ENCODE measurements at regions not wholly inside any gene's neighbourhood (a gene's known extent, or its start where the extent isn't known, plus 50 kb on each side); places are given as distances from the start of the nearest gene placed in this dataset.

DNA sequence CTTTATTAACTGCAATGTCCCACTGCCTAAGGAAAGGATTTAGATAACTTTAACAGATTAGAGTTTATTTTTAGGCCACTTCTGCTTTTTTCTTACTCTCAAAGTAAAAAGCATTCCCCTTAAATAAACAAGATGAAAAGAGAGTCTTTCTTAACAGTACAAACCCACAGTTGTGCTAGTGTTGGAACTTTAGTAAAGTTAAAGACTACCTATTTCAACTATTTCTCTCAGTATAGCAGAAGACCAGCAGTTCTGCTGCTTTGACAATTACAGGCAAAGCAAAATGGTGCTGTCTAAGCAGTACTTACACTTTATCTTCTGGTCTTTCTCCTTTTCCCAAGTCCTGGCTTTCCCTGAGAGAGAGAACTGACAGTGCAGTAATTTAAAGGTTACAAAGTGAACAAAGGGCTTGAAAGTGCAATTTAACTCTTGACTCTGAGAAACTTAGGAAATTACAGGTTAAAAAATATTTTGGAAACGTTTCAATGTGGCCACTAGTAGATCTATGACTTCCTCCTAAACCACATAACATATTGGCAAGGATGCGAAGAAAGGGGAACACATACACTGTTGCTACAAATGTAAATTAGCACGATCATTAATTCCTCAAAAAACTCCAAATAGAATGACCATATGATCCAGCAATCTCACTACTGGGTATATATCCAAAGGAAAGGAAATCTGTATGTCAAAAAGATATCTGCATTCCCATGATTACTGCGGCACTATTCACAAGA is 135.4 kb upstream of the POGK start:
- TF ChIP-seq CSDC2 (CRISPR knock-in tag; IDR thresholded peaks at IDR 0.05) (no peak), ZNF70 (CRISPR knock-in tag; IDR thresholded peaks at IDR 0.05) (no peak), GLIS3 (CRISPR knock-in tag; IDR thresholded peaks at IDR 0.05) (no peak), ZFP3 (CRISPR knock-in tag; IDR thresholded peaks at IDR 0.05) (no peak), RARB (CRISPR knock-in tag; IDR thresholded peaks at IDR 0.05) (no peak), ESRRG (CRISPR knock-in tag; IDR thresholded peaks at IDR 0.05) (no peak), ARNTL (CRISPR knock-in tag; IDR thresholded peaks at IDR 0.05; ENCODE audit: borderline replicate concordance, low read depth) (no peak), BACH2 (CRISPR knock-in tag; IDR thresholded peaks at IDR 0.05; ENCODE audit: borderline replicate concordance) (no peak), ZFP30 (CRISPR knock-in tag; IDR thresholded peaks at IDR 0.05) (no peak), ISL1 (CRISPR knock-in tag; IDR thresholded peaks at IDR 0.05) (no peak), TOX (CRISPR knock-in tag; IDR thresholded peaks at IDR 0.05; ENCODE audit: borderline replicate concordance) (no peak)
- TF ChIP-seq, protein P1, sequence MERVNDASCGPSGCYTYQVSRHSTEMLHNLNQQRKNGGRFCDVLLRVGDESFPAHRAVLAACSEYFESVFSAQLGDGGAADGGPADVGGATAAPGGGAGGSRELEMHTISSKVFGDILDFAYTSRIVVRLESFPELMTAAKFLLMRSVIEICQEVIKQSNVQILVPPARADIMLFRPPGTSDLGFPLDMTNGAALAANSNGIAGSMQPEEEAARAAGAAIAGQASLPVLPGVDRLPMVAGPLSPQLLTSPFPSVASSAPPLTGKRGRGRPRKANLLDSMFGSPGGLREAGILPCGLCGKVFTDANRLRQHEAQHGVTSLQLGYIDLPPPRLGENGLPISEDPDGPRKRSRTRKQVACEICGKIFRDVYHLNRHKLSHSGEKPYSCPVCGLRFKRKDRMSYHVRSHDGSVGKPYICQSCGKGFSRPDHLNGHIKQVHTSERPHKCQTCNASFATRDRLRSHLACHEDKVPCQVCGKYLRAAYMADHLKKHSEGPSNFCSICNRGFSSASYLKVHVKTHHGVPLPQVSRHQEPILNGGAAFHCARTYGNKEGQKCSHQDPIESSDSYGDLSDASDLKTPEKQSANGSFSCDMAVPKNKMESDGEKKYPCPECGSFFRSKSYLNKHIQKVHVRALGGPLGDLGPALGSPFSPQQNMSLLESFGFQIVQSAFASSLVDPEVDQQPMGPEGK (CRISPR knock-in tag; IDR thresholded peaks at IDR 0.05; ENCODE audit: borderline replicate concordance) = no peak
- no peak for ATAC-seq

DNA sequence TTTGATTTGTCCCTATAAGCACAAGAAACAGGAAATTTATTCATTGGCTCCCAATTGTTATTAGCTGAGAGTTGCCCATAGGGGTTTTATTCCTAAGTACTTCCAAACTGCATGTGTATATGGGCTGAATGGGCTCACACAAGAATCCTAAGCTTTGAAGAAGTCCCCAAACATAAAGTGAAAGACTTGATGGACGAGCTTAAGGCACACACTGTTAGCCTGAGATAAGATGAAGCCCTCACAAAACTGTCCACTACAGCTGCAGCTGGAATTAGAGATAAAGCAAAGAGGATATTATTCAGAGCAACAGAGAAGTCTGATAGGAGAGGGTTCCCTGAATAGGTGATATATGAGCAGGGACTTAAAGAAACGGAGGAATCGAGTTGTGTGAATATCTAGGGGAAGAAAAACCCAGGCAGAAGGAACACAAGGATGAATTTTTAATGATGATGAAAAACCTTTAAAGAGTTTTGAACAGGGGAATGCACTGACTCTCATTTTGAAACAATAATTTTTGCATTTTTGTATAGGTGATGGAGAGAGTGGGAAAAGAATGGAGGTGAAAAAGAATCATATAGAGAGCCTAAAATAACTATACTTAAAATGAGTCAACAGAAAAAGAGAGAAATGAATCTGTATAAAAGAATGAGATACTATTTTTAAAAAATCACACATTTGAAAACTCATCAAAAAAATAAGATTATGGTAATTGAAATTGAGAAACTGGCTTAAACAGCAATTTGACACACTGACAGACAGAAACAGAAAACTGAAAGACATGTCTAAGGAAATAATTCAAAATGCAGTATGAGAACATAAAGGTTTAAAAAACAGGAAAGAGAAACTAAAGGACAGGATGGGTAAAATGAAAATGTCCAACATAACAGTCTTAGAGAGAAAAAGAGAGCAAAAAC is 133.6 kb upstream of the POGK start:
- TF ChIP-seq SNAI2 (CRISPR knock-in tag; IDR thresholded peaks at IDR 0.05) (no peak), ZFP3 (CRISPR knock-in tag; IDR thresholded peaks at IDR 0.05) (no peak), ARNTL (CRISPR knock-in tag; IDR thresholded peaks at IDR 0.05; ENCODE audit: borderline replicate concordance, low read depth) (no peak), ZNF565 (CRISPR knock-in tag; conservative IDR thresholded peaks at IDR 0.05; ENCODE audit: low read depth) (no peak), PPARA (CRISPR knock-in tag; IDR thresholded peaks at IDR 0.05; ENCODE audit: borderline replicate concordance) (no peak), OSR1 (CRISPR knock-in tag; IDR thresholded peaks at IDR 0.05) (no peak), RARB (CRISPR knock-in tag; IDR thresholded peaks at IDR 0.05) (no peak), ZNF70 (CRISPR knock-in tag; IDR thresholded peaks at IDR 0.05) (no peak), TCF4 (CRISPR knock-in tag; IDR thresholded peaks at IDR 0.05; ENCODE audit: borderline replicate concordance) (no peak), CSDC2 (CRISPR knock-in tag; IDR thresholded peaks at IDR 0.05) (no peak), ZFP30 (CRISPR knock-in tag; IDR thresholded peaks at IDR 0.05) (no peak), GLIS3 (CRISPR knock-in tag; IDR thresholded peaks at IDR 0.05) (no peak)
- TF ChIP-seq, protein P1 (CRISPR knock-in tag; IDR thresholded peaks at IDR 0.05; ENCODE audit: borderline replicate concordance) = no peak
- TF ChIP-seq, protein P2, sequence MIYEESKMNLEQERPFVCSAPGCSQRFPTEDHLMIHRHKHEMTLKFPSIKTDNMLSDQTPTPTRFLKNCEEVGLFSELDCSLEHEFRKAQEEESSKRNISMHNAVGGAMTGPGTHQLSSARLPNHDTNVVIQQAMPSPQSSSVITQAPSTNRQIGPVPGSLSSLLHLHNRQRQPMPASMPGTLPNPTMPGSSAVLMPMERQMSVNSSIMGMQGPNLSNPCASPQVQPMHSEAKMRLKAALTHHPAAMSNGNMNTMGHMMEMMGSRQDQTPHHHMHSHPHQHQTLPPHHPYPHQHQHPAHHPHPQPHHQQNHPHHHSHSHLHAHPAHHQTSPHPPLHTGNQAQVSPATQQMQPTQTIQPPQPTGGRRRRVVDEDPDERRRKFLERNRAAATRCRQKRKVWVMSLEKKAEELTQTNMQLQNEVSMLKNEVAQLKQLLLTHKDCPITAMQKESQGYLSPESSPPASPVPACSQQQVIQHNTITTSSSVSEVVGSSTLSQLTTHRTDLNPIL (CRISPR knock-in tag; IDR thresholded peaks at IDR 0.05; ENCODE audit: low read depth) = no peak
- TF ChIP-seq, protein P3, sequence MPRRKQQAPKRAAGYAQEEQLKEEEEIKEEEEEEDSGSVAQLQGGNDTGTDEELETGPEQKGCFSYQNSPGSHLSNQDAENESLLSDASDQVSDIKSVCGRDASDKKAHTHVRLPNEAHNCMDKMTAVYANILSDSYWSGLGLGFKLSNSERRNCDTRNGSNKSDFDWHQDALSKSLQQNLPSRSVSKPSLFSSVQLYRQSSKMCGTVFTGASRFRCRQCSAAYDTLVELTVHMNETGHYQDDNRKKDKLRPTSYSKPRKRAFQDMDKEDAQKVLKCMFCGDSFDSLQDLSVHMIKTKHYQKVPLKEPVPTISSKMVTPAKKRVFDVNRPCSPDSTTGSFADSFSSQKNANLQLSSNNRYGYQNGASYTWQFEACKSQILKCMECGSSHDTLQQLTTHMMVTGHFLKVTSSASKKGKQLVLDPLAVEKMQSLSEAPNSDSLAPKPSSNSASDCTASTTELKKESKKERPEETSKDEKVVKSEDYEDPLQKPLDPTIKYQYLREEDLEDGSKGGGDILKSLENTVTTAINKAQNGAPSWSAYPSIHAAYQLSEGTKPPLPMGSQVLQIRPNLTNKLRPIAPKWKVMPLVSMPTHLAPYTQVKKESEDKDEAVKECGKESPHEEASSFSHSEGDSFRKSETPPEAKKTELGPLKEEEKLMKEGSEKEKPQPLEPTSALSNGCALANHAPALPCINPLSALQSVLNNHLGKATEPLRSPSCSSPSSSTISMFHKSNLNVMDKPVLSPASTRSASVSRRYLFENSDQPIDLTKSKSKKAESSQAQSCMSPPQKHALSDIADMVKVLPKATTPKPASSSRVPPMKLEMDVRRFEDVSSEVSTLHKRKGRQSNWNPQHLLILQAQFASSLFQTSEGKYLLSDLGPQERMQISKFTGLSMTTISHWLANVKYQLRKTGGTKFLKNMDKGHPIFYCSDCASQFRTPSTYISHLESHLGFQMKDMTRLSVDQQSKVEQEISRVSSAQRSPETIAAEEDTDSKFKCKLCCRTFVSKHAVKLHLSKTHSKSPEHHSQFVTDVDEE (CRISPR knock-in tag; IDR thresholded peaks at IDR 0.05) = no peak
- TF ChIP-seq, protein P4, sequence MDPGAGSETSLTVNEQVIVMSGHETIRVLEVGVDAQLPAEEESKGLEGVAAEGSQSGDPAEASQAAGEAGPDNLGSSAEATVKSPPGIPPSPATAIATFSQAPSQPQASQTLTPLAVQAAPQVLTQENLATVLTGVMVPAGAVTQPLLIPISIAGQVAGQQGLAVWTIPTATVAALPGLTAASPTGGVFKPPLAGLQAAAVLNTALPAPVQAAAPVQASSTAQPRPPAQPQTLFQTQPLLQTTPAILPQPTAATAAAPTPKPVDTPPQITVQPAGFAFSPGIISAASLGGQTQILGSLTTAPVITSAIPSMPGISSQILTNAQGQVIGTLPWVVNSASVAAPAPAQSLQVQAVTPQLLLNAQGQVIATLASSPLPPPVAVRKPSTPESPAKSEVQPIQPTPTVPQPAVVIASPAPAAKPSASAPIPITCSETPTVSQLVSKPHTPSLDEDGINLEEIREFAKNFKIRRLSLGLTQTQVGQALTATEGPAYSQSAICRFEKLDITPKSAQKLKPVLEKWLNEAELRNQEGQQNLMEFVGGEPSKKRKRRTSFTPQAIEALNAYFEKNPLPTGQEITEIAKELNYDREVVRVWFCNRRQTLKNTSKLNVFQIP (CRISPR knock-in tag; IDR thresholded peaks at IDR 0.05; ENCODE audit: borderline replicate concordance, low read depth) = no peak
- ATAC-seq = no peak

Data from SK-N-SH treated with all-trans-retinoic acid at 6 μM for 48 hours (cell line).